AG04449 (cell line): ENCODE measurements at regions not wholly inside any gene's neighbourhood (a gene's known extent, or its start where the extent isn't known, plus 50 kb on each side); places are given as distances from the start of the nearest gene placed in this dataset.

Experiments used
- CTCF ChIA-PET: fragments of 350-600 bp; formaldehyde crosslinking; extraction: SDS; loops from one replicate; lab custom pipeline; 2021; ENCODE audit warnings: antibody characterized with exemption; lab: Yijun Ruan, JAX
- POLR2A ChIA-PET: fragments of 400-600, 350-600 bp; formaldehyde crosslinking; extraction: SDS; loops from one replicate; lab custom pipeline; 2020; ENCODE audit warnings: antibody characterized with exemption, inconsistent platforms; lab: Yijun Ruan, JAX
- DNase-seq: peaks from one replicate; pipeline ENCODE4 v3.0.0-alpha.2; 2010; ENCODE audit warnings: low read depth, low spot score
- H3K4me3 ChIP-seq: 2 replicates; pipeline ENCODE4 v1.5.1; 2011; ENCODE audit warnings: low read depth, mild to moderate bottlenecking, control low read depth, low read length
- CTCF ChIP-seq: IDR thresholded peaks from one replicate; pipeline ENCODE4 v1.5.1; 2011; ENCODE audit warnings: mild to moderate bottlenecking, moderate library complexity, low read length, control low read depth, inconsistent platforms; ENCODE audit not compliant: insufficient read depth; ENCODE audit errors: missing control alignments

GRCh38 chr16:64617836-64618476 lies 503.9 kb downstream of the CDH11 start:
- TF ChIP-seq CTCF: no peak
- no peak overlapping the region for H3K4me3 ChIP-seq
- no peak for DNase-seq
- POLR2A ChIA-PET: no interaction called here
- CTCF ChIA-PET: no interaction called here

GRCh38 chr16:64615630-64616280 lies 506.1 kb downstream of the CDH11 start:
- TF ChIP-seq CTCF: no peak
- H3K4me3 ChIP-seq: no peak overlapping the region
- POLR2A ChIA-PET: no interaction called here
- DNase-seq: no peak
- CTCF ChIA-PET: no interaction called here

GRCh38 chr16:64596196-64596595 lies 525.7 kb downstream of the CDH11 start:
- ChIA-PET CTCF (interaction anchor here (1.0 kb wide), 1 partner anchor 10 kb away, joined by 3 read pairs; no protein-coding TSS in a partner anchor), POLR2A (no interaction called here)
- no peak for TF ChIP-seq CTCF
- DNase-seq: no peak
- H3K4me3 ChIP-seq: no peak overlapping the region

GRCh38 chr16:64590513-64590912 lies 531.4 kb downstream of the CDH11 start:
- ChIA-PET CTCF (no interaction called here), POLR2A (no interaction called here)
- H3K4me3 ChIP-seq: no peak overlapping the region
- no peak for TF ChIP-seq CTCF
- peak; percentile 26 for DNase-seq

- ChIA-PET POLR2A (interaction anchor here (1.2 kb wide), 1 partner anchor 275 kb away, joined by 4 read pairs; no protein-coding TSS in a partner anchor), CTCF (no interaction called here)
- peak; percentile 65 for DNase-seq
- TF ChIP-seq CTCF: no peak
- no peak overlapping the region for H3K4me3 ChIP-seq
Measured at GRCh38 chr16:64589836-64590235, 532.0 kb downstream of the CDH11 start.

- DNase-seq: no peak
- CTCF ChIA-PET: no interaction called here
Measured at GRCh38 chr16:64586781-64587180, 535.1 kb downstream of the CDH11 start.

More at GRCh38 chr16:64586781-64587180, 535.1 kb downstream of the CDH11 start:
- H3K4me3 ChIP-seq: no peak overlapping the region
- POLR2A ChIA-PET: no interaction called here
- TF ChIP-seq CTCF: no peak
